ENCODE measurements at regions not wholly inside any gene's neighbourhood (a gene's known extent, or its start where the extent isn't known, plus 50 kb on each side); places are given as distances from the start of the nearest gene placed in this dataset.
"Not testable (repeated sequence)": the region's sequence is repeated elsewhere in the genome, so short reads cannot be mapped to it uniquely, and the experiment has no call there.

- DNase-seq (ENCODE audit: low read depth): no peak
Observed at GRCh38 chr9:103242025-103242424, 246.9 kb downstream of the CYLC2 start.

GRCh38 chr9:103242486-103242885 lies 247.4 kb downstream of the CYLC2 start:
- no peak for DNase-seq (ENCODE audit: low read depth)

DNA sequence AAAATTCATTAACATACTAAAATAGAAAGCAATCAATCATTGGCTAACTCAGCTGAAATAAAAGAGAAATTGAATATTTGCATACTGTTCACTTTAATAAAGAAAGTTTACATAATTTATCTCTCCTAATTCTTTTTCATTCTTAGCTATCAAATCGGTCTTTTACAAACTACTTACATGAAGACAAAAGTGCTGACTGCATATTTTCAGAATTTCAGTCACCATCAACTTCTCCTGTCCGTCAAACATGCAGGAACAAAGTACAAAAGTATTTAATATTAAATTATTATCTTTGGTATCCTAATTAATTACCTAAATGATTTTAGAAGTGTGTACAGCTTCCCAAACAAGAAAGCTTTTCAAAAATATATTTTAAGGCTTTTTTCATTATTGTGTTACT lies 248.4 kb downstream of the CYLC2 start:
- no peak for DNase-seq (ENCODE audit: low read depth)

GRCh38 chr9:103245369-103245768 lies 250.2 kb downstream of the CYLC2 start:
- no peak for DNase-seq (ENCODE audit: low read depth)

- no peak for DNase-seq (ENCODE audit: low read depth)
Observed at GRCh38 chr9:103261951-103262350, 266.8 kb downstream of the CYLC2 start.

GRCh38 chr9:103266064-103266463 lies 270.9 kb downstream of the CYLC2 start:
- DNase-seq (ENCODE audit: low read depth): no peak

GRCh38 chr9:103277240-103277639 lies 282.1 kb downstream of the CYLC2 start:
- DNase-seq (ENCODE audit: low read depth): no peak

DNA sequence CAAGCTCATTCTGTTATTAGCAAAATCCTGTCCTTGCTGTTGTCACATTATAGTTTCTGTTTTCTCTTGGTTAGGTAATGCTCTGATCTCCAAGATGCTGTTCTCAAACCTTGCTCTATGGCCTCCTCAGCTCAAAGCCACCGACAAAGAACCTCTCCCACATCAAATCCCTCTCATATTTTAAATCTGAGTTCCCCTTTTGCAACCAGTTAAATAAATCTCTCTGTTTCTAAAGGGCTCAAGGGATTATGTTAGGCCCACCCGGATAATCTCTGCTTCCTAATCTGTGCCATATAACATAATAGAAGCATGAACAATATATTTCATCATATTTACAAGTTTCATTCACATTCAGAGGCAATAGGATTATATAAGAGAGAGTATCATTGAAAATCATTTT lies 286.0 kb downstream of the CYLC2 start:
- no peak for DNase-seq (ENCODE audit: low read depth)

DNA sequence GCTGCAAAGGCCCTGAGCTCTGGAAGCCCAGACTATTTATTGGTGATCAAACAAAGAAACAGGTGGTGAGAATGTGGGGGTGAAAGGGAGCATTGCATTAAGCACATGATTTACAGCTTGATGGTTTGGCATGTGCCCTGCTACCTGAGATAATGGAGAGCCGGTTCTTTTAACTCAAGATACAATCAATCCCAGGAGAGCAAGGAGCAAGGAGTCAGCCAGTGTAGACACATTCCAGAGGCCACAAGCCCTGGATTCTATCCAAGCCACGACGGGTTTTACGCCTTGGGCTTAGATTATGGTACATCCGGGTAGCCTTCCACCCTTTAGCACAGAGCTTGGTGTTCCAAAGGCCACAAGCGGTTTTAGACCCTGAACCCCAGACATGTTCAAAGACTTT lies 292.2 kb downstream of the CYLC2 start:
- no peak for DNase-seq (ENCODE audit: low read depth)

GRCh38 chr9:103296189-103296588 lies 301.1 kb downstream of the CYLC2 start:
- DNase-seq (ENCODE audit: low read depth): no peak

DNA sequence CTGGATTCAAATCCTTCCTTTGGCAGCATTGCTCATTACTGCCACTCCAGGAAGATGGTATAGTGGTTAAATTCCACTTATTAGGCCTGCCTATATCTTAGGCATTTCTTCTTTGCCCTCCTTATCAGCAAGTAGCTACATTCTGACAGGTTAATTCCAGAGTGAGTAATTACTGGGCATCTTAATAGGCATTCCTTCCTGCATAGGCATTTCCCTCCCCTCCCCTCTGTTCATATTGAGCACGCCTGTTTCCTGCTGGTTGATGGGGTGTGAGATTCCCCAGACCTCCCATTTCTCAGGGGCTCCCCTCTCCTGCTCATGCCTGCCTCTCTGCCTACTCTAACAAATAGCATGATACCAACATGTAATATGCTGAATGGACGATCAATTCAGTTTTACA lies 305.9 kb downstream of the CYLC2 start:
- DNase-seq (ENCODE audit: low read depth): no peak

- no peak for DNase-seq (ENCODE audit: low read depth)
Observed at GRCh38 chr9:103304797-103305196, 309.7 kb downstream of the CYLC2 start.

GRCh38 chr9:103319979-103320378 lies 324.8 kb downstream of the CYLC2 start:
- DNase-seq (ENCODE audit: low read depth): no peak

- DNase-seq (ENCODE audit: low read depth): no peak
Observed at GRCh38 chr9:103323699-103324098, 328.6 kb downstream of the CYLC2 start.

- DNase-seq (ENCODE audit: low read depth): no peak
Observed at GRCh38 chr9:103335461-103335860, 340.3 kb downstream of the CYLC2 start.

GRCh38 chr9:103355000-103355399 lies 359.9 kb downstream of the CYLC2 start:
- DNase-seq (ENCODE audit: low read depth): no peak

GRCh38 chr9:103357980-103358379 lies 362.8 kb downstream of the CYLC2 start:
- not testable (repeated sequence) for DNase-seq (ENCODE audit: low read depth)

DNA sequence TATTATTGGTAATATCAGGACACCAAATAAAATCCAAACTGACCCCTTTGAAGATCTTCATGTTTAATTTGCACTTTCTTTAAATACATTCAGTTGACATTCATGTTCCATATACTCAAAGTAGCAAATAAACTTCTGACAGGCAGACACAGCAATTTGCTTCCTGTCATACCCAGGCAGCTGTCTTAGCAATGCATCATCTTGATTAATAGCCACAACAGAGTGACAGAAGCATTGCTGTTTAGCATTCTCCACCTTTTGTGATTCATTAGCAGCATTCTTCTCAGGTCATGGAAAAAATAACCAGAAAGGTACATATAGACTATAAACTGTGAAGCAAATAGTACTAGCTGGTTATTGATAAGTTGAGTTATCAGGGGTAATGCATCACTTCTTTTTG lies 366.8 kb downstream of the CYLC2 start:
- DNase-seq (ENCODE audit: low read depth): no peak

GRCh38 chr9:103362986-103363385 lies 367.9 kb downstream of the CYLC2 start:
- no peak for DNase-seq (ENCODE audit: low read depth)

GRCh38 chr9:103364753-103365152 lies 369.6 kb downstream of the CYLC2 start:
- no peak for DNase-seq (ENCODE audit: low read depth)

DNA sequence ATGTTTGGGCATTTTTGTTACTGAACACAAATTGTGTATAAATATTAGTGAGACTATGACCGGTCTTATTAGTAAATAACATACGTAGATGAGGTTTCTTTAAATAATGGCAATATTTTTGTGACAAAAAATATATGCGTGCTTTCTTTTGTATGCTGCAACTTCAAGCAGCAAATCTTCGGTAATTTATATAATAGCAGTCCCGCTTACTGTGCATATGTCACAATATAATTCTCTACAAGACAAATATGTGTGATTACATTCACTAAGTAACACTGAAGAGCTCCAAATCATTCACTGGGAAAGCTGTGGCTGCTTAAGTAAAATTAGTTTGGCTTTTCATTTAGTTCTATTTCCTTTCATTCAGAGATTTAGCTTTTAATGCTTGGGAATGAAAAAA lies 376.0 kb downstream of the CYLC2 start:
- no peak for DNase-seq (ENCODE audit: low read depth)

GRCh38 chr9:103372828-103373227 lies 377.7 kb downstream of the CYLC2 start:
- DNase-seq (ENCODE audit: low read depth): no peak

DNA sequence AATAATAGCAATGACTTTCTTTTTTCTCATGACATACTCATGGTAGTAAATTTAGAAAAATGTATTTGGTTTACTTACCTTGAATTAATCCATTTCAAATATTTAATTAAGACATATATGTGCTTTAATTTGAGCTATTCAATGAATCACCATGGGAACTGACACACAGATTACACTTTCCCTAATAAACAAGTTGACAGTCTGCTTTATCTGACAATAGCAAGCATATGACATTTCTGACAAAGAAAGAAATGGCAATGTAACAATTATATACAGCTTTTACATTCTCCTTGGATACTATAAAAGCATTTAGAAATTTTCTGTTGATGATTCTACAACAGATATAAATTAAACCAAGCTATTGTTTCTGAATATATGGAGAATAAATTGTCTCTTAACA lies 382.5 kb downstream of the CYLC2 start:
- no peak for DNase-seq (ENCODE audit: low read depth)

GRCh38 chr9:103397868-103398600 lies 402.9 kb downstream of the CYLC2 start:
- DNase-seq (ENCODE audit: low read depth): no peak

Data from activated T-cell treated with anti-CD3 and anti-CD28 coated beads for 48 hours (primary cell).